ENCODE measurements at regions not wholly inside any gene's neighbourhood (a gene's known extent, or its start where the extent isn't known, plus 50 kb on each side); places are given as distances from the start of the nearest gene placed in this dataset.

DNA sequence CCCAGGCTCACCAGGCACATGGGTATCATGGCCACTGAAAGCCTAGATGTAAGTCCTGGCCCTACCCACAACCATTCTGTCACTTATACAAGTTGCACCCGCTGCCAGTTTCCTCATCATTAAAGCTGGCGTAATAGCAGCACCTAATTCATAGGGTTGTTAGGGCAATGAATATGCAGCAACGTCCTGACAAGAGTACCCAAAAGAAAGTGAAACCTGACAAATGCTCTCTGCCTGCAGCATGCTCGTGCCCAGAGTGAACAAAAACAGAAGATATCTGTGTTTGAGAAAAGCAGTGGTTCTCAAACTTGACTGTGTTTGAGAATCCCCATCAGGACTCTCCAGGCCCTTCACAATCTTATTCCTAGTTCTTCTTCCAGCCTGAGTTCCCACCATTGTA is 632.4 kb downstream of the SEMA5A start:
- TF ChIP-seq, protein P1, sequence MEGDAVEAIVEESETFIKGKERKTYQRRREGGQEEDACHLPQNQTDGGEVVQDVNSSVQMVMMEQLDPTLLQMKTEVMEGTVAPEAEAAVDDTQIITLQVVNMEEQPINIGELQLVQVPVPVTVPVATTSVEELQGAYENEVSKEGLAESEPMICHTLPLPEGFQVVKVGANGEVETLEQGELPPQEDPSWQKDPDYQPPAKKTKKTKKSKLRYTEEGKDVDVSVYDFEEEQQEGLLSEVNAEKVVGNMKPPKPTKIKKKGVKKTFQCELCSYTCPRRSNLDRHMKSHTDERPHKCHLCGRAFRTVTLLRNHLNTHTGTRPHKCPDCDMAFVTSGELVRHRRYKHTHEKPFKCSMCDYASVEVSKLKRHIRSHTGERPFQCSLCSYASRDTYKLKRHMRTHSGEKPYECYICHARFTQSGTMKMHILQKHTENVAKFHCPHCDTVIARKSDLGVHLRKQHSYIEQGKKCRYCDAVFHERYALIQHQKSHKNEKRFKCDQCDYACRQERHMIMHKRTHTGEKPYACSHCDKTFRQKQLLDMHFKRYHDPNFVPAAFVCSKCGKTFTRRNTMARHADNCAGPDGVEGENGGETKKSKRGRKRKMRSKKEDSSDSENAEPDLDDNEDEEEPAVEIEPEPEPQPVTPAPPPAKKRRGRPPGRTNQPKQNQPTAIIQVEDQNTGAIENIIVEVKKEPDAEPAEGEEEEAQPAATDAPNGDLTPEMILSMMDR (IDR thresholded peaks at IDR 0.05; ENCODE audit: unreplicated experiment): no peak
- Mint-ChIP-seq H3K4me1 (ENCODE audit: low read depth, unreplicated experiment) (no peaks in the 10 kb centered on the region), H3K36me3 (ENCODE audit: insufficient read depth, unreplicated experiment) (no peaks in the 10 kb centered on the region), H3K9me3 (ENCODE audit: low read depth, unreplicated experiment) (peaks cover 17% of the 10 kb centered on the region), H3K27ac (ENCODE audit: unreplicated experiment) (no peak overlapping the region), H3K27me3 (ENCODE audit: unreplicated experiment) (no peaks in the 10 kb centered on the region), H3K4me3 (ENCODE audit: low read depth, unreplicated experiment) (no peak overlapping the region)
- intact Hi-C loops (cut with micrococcal nuclease; ENCODE audit: unreplicated experiment): no loop called here
- CTCF ChIA-PET: no interaction called here
- BruUV-seq (replicated peaks): no TSS peak
- DNase-seq: no peak

DNA sequence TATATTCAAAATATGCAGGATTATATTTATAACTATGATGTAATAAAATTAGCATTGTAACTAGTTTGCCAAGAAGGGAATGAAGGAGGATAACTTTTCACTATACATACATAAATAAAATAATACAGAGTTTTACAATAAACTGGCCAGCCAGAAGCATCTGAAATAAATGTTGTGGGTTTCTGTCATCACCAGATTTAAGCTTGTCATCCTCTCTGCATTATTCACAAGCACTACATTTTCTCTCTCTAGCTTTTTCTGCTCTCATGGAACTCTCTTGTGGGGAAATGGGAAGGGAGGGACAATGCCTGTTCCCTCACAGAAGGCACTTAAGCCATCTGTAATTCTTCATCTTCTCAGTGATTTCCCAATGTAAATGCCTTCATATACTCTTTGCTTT is 626.8 kb downstream of the SEMA5A start:
- no peak overlapping the region for H3K27ac Mint-ChIP-seq (ENCODE audit: unreplicated experiment)
- no peak overlapping the region for H3K4me3 Mint-ChIP-seq (ENCODE audit: low read depth, unreplicated experiment)
- CTCF ChIA-PET: no interaction called here
- H3K27me3 Mint-ChIP-seq (ENCODE audit: unreplicated experiment): no peaks in the 10 kb centered on the region
- H3K4me1 Mint-ChIP-seq (ENCODE audit: low read depth, unreplicated experiment): no peaks in the 10 kb centered on the region
- TF ChIP-seq, protein P1 (IDR thresholded peaks at IDR 0.05; ENCODE audit: unreplicated experiment): no peak
- peaks cover 17% of the 10 kb centered on the region for H3K9me3 Mint-ChIP-seq (ENCODE audit: low read depth, unreplicated experiment)
- BruUV-seq (replicated peaks): no TSS peak
- H3K36me3 Mint-ChIP-seq (ENCODE audit: insufficient read depth, unreplicated experiment): no peaks in the 10 kb centered on the region
- DNase-seq: no peak
- intact Hi-C loops (cut with micrococcal nuclease; ENCODE audit: unreplicated experiment): no loop called here

DNA sequence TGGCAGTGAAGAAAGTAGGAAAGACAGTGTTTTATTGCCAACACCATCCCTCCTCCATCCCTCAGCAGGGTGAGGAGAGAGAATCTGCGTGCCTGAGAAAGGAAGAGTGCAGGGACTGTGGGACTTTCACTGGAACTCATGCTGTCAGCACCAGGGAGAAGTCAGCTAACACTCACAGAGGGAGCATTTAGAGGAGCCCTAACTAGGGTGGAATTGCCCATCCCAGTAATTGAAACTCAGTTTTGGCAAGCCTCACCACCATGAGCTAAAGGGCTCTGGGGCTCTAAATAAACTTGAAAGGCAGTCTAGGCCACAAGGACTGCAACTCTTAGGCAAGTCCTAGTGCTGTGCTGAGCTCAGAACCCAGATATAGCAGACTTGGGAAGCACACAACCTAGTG is 622.3 kb downstream of the SEMA5A start:
- no peak overlapping the region for H3K4me3 Mint-ChIP-seq (ENCODE audit: low read depth, unreplicated experiment)
- no peak overlapping the region for H3K27ac Mint-ChIP-seq (ENCODE audit: unreplicated experiment)
- intact Hi-C loops (cut with micrococcal nuclease; ENCODE audit: unreplicated experiment): no loop called here
- CTCF ChIA-PET: no interaction called here
- H3K36me3 Mint-ChIP-seq (ENCODE audit: insufficient read depth, unreplicated experiment): no peaks in the 10 kb centered on the region
- H3K27me3 Mint-ChIP-seq (ENCODE audit: unreplicated experiment): no peaks in the 10 kb centered on the region
- no peak for DNase-seq
- H3K4me1 Mint-ChIP-seq (ENCODE audit: low read depth, unreplicated experiment): no peaks in the 10 kb centered on the region
- no TSS peak for BruUV-seq (replicated peaks)
- peaks cover 15% of the 10 kb centered on the region for H3K9me3 Mint-ChIP-seq (ENCODE audit: low read depth, unreplicated experiment)
- TF ChIP-seq, protein P1 (IDR thresholded peaks at IDR 0.05; ENCODE audit: unreplicated experiment): no peak

DNA sequence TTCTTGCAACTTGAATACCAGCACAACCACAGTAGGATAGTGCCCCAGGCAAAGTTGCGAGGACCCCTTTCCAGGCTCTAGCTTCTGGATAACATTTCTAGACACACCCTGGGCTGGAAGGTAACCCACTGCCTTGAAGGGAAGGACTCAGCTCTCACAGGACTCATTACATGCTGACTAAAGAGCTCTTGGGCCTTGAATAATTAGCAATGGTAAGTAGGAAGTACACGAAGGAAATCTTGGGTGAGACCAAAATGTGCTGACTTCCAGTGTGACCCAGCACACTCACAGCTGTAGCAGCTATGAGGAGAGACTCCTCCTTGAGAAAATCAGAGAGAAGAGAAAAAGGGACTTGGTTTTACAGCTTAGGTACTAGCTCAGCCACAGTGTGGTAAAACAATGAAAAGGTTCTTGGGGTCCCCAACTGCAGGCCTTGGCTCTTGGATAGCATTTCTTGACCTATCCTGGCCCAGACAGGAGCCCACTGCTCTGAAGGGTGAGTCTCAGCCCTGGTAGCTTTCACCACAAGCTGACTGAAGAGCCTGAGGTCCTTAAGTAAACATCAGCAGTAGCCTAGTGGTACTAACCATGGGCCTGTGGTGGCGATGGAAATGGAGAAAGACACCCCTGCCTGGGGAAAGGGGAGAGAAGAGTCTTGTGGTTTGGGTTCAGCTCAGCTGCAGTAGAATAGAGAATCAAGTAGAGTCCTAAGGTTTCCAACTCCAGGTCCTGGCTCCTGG is 621.7 kb downstream of the SEMA5A start:
- BruUV-seq (replicated peaks): no TSS peak
- TF ChIP-seq, protein P1 (IDR thresholded peaks at IDR 0.05; ENCODE audit: unreplicated experiment): no peak
- CTCF ChIA-PET: no interaction called here
- Mint-ChIP-seq H3K9me3 (ENCODE audit: low read depth, unreplicated experiment) (peaks cover 18% of the 10 kb centered on the region), H3K4me3 (ENCODE audit: low read depth, unreplicated experiment) (no peak overlapping the region), H3K27me3 (ENCODE audit: unreplicated experiment) (no peaks in the 10 kb centered on the region), H3K27ac (ENCODE audit: unreplicated experiment) (no peak overlapping the region), H3K36me3 (ENCODE audit: insufficient read depth, unreplicated experiment) (no peaks in the 10 kb centered on the region), H3K4me1 (ENCODE audit: low read depth, unreplicated experiment) (no peaks in the 10 kb centered on the region)
- no peak for DNase-seq
- intact Hi-C loops (cut with micrococcal nuclease; ENCODE audit: unreplicated experiment): no loop called here
